WTC11 (cell line): ENCODE measurements at regions not wholly inside any gene's neighbourhood (a gene's known extent, or its start where the extent isn't known, plus 50 kb on each side); places are given as distances from the start of the nearest gene placed in this dataset.
"Not testable (repeated sequence)": the region's sequence is repeated elsewhere in the genome, so short reads cannot be mapped to it uniquely, and the experiment has no call there.

ENCODE experiments used
- ATF1 ChIP-seq: sonication (generic); formaldehyde crosslinking; IDR thresholded peaks from 2 replicates; pipeline ENCODE4 v1.8.1; 2023; ENCODE audit warnings: mild to moderate bottlenecking, moderate library complexity, missing genetic modification reagents
- GABPB1 ChIP-seq: sonication (generic); formaldehyde crosslinking; IDR thresholded peaks from 2 replicates; pipeline ENCODE4 v1.8.1; 2023; ENCODE audit warnings: mild to moderate bottlenecking, missing genetic modification reagents
- JUN ChIP-seq: sonication (generic); formaldehyde crosslinking; IDR thresholded peaks from 2 replicates; pipeline ENCODE4 v1.8.0; 2023; ENCODE audit warnings: mild to moderate bottlenecking, missing genetic modification reagents
- NFYB ChIP-seq: sonication (generic); formaldehyde crosslinking; conservative IDR thresholded peaks from 2 replicates; pipeline ENCODE4 v1.8.0; 2022; ENCODE audit warnings: low read depth, missing genetic modification reagents
- SP1 ChIP-seq: sonication (generic); formaldehyde crosslinking; conservative IDR thresholded peaks from 2 replicates; pipeline ENCODE4 v1.8.1; 2022; ENCODE audit warnings: missing genetic modification reagents
- TCF7 ChIP-seq: sonication (generic); formaldehyde crosslinking; IDR thresholded peaks from 2 replicates; pipeline ENCODE4 v1.8.0; 2022; ENCODE audit warnings: mild to moderate bottlenecking, low read depth, missing genetic modification reagents, moderate library complexity
- TEAD4 ChIP-seq: sonication (generic); formaldehyde crosslinking; IDR thresholded peaks from 2 replicates; pipeline ENCODE4 v1.8.0; 2022; ENCODE audit warnings: mild to moderate bottlenecking, missing genetic modification reagents
- TF ChIP-seq, protein P1 (sequence below): sonication (generic); formaldehyde crosslinking; IDR thresholded peaks from 2 replicates; pipeline ENCODE4 v1.8.0; 2022; ENCODE audit warnings: mild to moderate bottlenecking, missing genetic modification reagents
- TF ChIP-seq, protein P2 (sequence below): fragments of 200-600 bp; IDR thresholded peaks from 2 replicates; pipeline ENCODE4 v1.8.0; 2022; ENCODE audit warnings: antibody characterized with exemption
- TF ChIP-seq, protein P3 (sequence below): sonication (generic); formaldehyde crosslinking; IDR thresholded peaks from 2 replicates; pipeline ENCODE4 v1.8.0; 2023; ENCODE audit warnings: missing genetic modification reagents, mild to moderate bottlenecking, borderline replicate concordance
- TF ChIP-seq, protein P4 (sequence below): sonication (generic); formaldehyde crosslinking; conservative IDR thresholded peaks from 2 replicates; pipeline ENCODE4 v1.8.1; 2023; ENCODE audit warnings: mild to moderate bottlenecking, low read depth, missing genetic modification reagents, moderate library complexity
- TF ChIP-seq, protein P5 (sequence below): sonication (generic); formaldehyde crosslinking; IDR thresholded peaks from 2 replicates; pipeline ENCODE4 v1.8.1; 2022; ENCODE audit warnings: mild to moderate bottlenecking, moderate library complexity, missing genetic modification reagents
- TF ChIP-seq, protein P6 (sequence below): sonication (generic); formaldehyde crosslinking; IDR thresholded peaks from 2 replicates; pipeline ENCODE4 v1.8.1; 2023; ENCODE audit warnings: mild to moderate bottlenecking, missing genetic modification reagents, moderate library complexity
- TF ChIP-seq, protein P7 (sequence below): sonication (generic); formaldehyde crosslinking; IDR thresholded peaks from 2 replicates; pipeline ENCODE4 v1.8.1; 2023; ENCODE audit warnings: mild to moderate bottlenecking, missing genetic modification reagents, borderline replicate concordance

DNA sequence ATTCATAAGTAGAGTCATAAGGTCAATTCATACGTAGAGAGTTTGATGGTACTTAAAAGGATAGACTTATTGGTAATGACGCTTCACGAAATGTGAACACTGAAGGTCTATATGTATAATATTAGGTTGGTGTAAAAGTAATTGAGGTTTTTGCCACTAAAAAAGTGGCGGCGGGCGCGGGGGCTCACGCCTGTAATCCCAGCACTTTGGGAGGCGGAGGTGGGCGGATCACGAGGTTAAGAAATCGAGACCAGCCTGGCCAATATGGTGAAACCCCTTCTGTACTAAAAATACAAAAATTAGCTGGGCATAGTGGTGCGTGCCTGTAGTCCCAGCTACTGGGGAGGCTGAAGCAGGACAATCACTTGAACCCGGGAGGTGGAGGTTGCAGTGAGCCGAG lies 1721.1 kb downstream of the SUCLG1 start:
- TF ChIP-seq, protein P1, sequence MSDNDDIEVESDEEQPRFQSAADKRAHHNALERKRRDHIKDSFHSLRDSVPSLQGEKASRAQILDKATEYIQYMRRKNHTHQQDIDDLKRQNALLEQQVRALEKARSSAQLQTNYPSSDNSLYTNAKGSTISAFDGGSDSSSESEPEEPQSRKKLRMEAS (CRISPR knock-in tag), result not testable (repeated sequence)
- TF ChIP-seq, protein P2, sequence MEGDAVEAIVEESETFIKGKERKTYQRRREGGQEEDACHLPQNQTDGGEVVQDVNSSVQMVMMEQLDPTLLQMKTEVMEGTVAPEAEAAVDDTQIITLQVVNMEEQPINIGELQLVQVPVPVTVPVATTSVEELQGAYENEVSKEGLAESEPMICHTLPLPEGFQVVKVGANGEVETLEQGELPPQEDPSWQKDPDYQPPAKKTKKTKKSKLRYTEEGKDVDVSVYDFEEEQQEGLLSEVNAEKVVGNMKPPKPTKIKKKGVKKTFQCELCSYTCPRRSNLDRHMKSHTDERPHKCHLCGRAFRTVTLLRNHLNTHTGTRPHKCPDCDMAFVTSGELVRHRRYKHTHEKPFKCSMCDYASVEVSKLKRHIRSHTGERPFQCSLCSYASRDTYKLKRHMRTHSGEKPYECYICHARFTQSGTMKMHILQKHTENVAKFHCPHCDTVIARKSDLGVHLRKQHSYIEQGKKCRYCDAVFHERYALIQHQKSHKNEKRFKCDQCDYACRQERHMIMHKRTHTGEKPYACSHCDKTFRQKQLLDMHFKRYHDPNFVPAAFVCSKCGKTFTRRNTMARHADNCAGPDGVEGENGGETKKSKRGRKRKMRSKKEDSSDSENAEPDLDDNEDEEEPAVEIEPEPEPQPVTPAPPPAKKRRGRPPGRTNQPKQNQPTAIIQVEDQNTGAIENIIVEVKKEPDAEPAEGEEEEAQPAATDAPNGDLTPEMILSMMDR, result not testable (repeated sequence)
- TF ChIP-seq, protein P3, sequence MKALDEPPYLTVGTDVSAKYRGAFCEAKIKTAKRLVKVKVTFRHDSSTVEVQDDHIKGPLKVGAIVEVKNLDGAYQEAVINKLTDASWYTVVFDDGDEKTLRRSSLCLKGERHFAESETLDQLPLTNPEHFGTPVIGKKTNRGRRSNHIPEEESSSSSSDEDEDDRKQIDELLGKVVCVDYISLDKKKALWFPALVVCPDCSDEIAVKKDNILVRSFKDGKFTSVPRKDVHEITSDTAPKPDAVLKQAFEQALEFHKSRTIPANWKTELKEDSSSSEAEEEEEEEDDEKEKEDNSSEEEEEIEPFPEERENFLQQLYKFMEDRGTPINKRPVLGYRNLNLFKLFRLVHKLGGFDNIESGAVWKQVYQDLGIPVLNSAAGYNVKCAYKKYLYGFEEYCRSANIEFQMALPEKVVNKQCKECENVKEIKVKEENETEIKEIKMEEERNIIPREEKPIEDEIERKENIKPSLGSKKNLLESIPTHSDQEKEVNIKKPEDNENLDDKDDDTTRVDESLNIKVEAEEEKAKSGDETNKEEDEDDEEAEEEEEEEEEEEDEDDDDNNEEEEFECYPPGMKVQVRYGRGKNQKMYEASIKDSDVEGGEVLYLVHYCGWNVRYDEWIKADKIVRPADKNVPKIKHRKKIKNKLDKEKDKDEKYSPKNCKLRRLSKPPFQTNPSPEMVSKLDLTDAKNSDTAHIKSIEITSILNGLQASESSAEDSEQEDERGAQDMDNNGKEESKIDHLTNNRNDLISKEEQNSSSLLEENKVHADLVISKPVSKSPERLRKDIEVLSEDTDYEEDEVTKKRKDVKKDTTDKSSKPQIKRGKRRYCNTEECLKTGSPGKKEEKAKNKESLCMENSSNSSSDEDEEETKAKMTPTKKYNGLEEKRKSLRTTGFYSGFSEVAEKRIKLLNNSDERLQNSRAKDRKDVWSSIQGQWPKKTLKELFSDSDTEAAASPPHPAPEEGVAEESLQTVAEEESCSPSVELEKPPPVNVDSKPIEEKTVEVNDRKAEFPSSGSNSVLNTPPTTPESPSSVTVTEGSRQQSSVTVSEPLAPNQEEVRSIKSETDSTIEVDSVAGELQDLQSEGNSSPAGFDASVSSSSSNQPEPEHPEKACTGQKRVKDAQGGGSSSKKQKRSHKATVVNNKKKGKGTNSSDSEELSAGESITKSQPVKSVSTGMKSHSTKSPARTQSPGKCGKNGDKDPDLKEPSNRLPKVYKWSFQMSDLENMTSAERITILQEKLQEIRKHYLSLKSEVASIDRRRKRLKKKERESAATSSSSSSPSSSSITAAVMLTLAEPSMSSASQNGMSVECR (CRISPR knock-in tag), result not testable (repeated sequence)
- TF ChIP-seq, protein P4, sequence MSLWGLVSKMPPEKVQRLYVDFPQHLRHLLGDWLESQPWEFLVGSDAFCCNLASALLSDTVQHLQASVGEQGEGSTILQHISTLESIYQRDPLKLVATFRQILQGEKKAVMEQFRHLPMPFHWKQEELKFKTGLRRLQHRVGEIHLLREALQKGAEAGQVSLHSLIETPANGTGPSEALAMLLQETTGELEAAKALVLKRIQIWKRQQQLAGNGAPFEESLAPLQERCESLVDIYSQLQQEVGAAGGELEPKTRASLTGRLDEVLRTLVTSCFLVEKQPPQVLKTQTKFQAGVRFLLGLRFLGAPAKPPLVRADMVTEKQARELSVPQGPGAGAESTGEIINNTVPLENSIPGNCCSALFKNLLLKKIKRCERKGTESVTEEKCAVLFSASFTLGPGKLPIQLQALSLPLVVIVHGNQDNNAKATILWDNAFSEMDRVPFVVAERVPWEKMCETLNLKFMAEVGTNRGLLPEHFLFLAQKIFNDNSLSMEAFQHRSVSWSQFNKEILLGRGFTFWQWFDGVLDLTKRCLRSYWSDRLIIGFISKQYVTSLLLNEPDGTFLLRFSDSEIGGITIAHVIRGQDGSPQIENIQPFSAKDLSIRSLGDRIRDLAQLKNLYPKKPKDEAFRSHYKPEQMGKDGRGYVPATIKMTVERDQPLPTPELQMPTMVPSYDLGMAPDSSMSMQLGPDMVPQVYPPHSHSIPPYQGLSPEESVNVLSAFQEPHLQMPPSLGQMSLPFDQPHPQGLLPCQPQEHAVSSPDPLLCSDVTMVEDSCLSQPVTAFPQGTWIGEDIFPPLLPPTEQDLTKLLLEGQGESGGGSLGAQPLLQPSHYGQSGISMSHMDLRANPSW (CRISPR knock-in tag), result not testable (repeated sequence)
- not testable (repeated sequence) for TF ChIP-seq TEAD4, JUN, SP1, GABPB1, ATF1, TCF7, NFYB (CRISPR knock-in tag)
- TF ChIP-seq, protein P5, sequence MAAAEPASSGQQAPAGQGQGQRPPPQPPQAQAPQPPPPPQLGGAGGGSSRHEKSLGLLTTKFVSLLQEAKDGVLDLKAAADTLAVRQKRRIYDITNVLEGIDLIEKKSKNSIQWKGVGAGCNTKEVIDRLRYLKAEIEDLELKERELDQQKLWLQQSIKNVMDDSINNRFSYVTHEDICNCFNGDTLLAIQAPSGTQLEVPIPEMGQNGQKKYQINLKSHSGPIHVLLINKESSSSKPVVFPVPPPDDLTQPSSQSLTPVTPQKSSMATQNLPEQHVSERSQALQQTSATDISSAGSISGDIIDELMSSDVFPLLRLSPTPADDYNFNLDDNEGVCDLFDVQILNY (CRISPR knock-in tag), result not testable (repeated sequence)
- TF ChIP-seq, protein P6, sequence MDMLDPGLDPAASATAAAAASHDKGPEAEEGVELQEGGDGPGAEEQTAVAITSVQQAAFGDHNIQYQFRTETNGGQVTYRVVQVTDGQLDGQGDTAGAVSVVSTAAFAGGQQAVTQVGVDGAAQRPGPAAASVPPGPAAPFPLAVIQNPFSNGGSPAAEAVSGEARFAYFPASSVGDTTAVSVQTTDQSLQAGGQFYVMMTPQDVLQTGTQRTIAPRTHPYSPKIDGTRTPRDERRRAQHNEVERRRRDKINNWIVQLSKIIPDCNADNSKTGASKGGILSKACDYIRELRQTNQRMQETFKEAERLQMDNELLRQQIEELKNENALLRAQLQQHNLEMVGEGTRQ (CRISPR knock-in tag), result not testable (repeated sequence)
- TF ChIP-seq, protein P7, sequence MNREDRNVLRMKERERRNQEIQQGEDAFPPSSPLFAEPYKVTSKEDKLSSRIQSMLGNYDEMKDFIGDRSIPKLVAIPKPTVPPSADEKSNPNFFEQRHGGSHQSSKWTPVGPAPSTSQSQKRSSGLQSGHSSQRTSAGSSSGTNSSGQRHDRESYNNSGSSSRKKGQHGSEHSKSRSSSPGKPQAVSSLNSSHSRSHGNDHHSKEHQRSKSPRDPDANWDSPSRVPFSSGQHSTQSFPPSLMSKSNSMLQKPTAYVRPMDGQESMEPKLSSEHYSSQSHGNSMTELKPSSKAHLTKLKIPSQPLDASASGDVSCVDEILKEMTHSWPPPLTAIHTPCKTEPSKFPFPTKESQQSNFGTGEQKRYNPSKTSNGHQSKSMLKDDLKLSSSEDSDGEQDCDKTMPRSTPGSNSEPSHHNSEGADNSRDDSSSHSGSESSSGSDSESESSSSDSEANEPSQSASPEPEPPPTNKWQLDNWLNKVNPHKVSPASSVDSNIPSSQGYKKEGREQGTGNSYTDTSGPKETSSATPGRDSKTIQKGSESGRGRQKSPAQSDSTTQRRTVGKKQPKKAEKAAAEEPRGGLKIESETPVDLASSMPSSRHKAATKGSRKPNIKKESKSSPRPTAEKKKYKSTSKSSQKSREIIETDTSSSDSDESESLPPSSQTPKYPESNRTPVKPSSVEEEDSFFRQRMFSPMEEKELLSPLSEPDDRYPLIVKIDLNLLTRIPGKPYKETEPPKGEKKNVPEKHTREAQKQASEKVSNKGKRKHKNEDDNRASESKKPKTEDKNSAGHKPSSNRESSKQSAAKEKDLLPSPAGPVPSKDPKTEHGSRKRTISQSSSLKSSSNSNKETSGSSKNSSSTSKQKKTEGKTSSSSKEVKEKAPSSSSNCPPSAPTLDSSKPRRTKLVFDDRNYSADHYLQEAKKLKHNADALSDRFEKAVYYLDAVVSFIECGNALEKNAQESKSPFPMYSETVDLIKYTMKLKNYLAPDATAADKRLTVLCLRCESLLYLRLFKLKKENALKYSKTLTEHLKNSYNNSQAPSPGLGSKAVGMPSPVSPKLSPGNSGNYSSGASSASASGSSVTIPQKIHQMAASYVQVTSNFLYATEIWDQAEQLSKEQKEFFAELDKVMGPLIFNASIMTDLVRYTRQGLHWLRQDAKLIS (CRISPR knock-in tag), result not testable (repeated sequence)
